NCI-H128 (cell line): ENCODE measurements at regions not wholly inside any gene's neighbourhood (a gene's known extent, or its start where the extent isn't known, plus 50 kb on each side); places are given as distances from the start of the nearest gene placed in this dataset.
"Not testable (repeated sequence)": the region's sequence is repeated elsewhere in the genome, so short reads cannot be mapped to it uniquely, and the experiment has no call there.

Source experiments
- DNase-seq: peaks from one replicate; lab custom pipeline; 2025; ENCODE audit not compliant: unreplicated experiment; lab: John Stamatoyannopoulos, UW

DNA sequence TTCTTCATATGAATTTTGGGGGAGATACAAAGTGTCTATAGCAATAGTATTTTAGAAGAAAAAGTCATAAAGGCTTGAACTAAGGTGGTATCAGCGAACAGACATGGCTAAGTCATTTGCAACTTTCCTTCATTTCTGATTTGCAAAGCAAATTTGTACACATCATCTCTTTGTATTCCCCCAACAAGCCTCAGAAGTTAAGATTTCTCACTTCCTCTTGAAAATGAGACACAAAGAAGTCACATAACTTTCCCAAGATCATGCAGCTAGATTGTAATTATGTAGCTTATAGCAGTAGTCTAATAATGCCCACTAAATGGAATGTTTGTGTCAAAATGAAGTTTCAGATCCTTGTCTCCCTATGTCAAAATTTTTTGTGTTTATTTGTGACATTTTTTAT lies 709.8 kb upstream of the HS3ST1 start:
- no peak for DNase-seq

DNA sequence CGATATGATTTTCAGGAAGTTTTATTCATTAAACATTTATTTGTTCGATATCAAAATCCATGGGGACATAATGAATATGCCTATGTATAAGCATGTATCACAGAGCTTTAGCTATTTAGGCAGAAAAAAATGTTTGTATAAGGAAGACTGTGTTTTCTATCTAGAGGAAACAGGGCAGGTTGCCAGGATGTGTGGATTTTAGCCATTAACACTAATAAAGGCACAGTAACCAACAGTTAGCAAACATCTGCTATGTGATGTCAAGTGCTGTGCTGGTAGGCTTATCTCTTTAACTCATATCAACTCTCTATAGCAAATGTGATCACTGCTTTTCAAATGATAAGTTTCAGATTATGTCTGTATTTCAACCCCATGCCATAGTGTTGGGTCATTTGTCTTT lies 708.9 kb upstream of the HS3ST1 start:
- no peak for DNase-seq

DNA sequence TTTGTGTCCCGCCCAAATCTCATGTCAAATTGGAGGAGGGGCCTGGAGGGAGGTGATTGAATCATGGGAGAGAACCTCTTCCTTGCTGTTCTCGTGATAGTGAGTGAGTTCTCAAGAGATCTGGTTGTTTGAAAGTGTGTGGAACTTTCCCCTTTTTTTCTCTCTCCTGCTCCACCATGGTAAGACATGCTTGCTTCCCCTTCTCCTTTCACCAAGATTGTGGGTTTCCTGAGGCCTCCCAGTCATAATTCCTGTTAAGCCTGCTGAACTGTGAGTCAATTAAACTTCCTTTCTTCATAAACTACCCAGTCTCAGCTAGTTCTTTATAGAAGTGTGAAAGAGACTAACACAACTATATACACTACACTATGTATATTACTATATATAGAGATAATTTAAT lies 697.8 kb upstream of the HS3ST1 start:
- no peak for DNase-seq

DNA sequence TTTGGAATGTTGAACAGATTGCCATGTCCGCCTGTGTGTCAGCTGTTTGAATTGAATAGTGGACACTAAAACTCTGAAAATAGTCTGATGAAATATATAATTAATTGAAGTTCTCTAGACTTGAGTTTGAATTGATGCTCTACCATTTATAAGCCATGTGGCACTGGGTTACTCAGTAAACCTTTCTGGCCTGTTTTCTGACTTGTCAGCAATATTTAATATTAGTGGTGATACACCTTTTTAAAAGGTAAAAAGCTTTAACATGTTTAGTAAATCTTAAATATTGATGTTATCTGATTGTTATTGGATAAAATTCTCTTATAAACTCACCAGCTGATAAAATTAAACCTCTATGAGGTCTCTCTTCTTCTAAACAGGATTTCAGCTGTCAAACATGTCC lies 695.4 kb upstream of the HS3ST1 start:
- no peak for DNase-seq

DNA sequence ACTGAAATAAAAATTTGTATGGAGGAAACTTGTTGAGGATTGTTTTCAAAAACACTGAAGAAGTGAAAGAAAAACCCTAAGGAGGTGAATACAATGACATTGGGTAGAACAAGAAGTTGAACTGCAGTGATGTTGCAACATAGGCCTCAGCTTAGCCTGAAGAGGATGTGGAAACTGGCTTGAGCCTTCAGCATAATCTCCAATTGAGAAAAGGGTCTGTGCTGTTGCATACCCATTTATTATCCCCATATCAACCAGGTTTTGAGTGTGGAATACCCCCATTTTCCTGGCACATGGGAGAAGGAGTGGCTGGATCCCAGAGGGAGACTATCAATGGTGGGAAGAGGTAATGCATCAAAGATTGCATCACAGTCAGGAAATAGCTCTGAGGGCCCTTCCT lies 695.0 kb upstream of the HS3ST1 start:
- no peak for DNase-seq

DNA sequence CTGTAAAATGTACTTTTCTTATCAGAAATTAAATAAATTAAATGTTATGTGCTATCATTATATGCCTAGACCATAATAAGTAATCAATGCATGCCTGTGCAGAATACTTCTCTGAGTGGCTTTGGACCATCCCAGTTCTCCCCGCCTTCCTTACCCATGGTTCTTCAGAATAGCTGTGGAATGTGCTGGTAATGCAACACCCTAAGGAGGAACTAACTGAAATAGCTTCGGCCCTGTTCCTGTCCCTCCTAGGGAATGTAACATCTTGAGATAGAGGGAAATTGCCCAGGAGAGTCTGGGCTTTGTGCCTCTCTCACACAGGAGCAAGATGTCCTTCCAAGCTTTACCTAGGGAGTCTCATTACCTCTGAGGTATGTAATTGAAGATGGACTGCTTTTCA lies 693.6 kb upstream of the HS3ST1 start:
- no peak for DNase-seq

DNA sequence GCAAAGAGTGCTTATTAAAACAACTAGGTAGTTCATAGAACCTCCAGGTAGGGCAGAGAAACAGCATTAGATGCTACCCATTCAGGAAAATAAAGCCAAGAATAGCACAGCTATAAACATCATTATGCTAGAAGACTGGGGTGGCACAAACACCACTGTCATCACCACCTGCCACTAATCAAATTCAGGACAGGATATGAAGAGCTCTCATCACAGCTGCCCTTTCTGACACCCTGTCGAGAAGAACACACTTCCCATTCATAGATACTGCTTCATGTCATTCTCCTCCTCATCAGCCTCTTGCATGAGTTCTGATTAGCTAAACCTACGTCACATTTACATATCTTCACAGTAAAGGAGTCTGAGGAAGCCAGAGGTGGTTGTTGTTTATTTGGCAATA lies 692.3 kb upstream of the HS3ST1 start:
- DNase-seq = no peak

DNA sequence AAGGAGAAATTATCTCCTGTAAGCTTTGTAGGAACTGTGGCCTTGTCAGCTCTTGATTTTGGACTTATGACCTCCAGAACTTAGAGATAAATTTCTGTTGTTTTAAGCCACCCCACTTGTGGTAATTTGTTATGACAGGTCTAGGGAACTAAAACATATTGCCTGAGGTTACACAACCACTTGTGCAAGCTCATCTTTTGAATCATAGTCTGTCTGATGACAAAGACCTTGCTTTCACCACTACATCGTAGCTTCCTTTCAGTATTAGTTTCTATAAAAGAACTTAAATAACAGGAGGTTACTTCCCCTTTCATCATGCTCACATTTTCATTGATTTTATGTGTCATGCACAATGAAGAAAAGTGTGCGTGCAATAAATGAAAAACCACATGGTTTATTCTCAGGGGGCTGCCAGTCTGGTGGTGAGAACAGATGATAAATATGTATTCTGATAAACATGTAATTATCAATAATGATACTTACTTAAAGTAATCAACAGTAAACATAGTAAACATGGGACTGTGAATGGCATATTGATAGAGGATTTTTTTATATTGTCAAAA lies 690.0 kb upstream of the HS3ST1 start:
- DNase-seq = no peak

DNA sequence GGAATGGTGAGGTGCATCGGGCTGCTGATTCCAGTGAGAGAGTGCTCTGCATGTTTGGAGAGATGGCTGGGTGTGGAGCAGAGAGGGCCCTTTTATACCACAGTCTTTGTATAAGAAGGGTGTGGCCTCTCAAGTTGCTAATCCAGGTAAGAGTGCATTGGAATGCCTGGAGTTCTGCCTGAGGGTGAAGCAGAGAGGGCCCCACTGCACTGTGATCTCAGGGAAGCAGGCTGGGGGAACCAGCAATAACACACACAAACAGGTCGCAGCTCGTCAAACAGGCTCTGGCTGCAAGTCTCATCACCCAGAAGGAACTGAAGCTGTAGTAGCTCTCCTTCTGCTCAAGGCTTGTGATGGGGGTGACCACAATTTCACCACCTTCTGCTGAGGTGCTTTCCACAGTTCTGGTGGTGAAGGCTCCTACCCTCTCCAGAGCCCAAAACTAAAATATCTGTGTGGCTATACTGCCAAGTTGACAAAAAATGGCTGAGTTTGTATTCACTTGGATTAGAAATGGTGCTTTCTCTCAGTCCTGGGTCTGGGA lies 687.4 kb upstream of the HS3ST1 start:
- DNase-seq = no peak

DNA sequence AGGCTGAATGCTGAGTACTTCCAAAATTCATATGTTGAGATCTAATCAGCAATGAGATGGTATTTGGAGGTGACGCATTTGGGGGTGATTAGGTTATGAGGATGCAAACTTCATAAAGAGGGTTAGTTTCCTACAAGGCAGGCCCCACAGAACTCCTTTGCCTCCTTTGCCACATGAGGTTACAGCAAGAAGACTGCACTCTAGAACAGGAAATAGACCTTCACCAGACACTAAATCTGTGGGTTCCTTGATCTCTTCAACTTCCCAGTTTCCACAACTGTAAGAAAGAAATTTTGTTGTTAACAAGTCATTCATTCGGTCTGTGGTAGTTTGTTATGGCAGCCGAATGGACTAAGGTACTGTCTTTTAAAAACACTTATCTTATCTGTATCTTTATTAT lies 681.9 kb upstream of the HS3ST1 start:
- no peak for DNase-seq

DNA sequence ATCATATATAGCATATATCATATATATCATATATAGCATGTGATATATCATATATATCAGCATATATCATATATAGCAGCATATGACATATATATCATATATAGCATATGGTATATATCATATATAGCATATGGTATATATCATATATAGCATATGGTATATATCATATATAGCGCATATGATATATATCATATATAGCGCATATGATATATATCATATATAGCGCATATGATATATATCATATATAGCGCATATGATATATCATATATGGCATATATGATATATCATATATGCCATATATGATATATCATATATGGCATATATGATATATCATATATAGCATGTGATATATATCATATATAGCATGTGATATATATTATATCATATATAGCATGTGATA lies 680.4 kb upstream of the HS3ST1 start:
- DNase-seq = not testable (repeated sequence)

DNA sequence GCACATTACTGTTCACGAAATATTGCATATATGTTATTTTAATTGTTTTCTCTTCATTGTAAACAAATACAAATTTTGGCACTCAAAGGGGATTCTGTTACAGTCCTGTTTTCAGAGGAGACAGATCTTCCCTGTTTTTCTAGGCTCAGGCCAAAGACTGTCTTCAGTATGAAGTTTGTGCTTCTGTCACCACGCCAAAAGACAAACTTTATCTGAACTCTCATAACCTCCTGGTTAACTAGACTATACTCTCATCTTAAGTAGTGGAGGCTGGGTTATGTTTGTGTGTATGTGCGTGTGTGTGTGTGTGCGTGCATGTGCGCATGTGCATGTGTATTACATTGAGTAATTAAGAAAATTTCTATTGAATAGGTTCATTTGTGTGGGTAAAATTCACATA lies 676.8 kb upstream of the HS3ST1 start:
- DNase-seq = no peak

DNA sequence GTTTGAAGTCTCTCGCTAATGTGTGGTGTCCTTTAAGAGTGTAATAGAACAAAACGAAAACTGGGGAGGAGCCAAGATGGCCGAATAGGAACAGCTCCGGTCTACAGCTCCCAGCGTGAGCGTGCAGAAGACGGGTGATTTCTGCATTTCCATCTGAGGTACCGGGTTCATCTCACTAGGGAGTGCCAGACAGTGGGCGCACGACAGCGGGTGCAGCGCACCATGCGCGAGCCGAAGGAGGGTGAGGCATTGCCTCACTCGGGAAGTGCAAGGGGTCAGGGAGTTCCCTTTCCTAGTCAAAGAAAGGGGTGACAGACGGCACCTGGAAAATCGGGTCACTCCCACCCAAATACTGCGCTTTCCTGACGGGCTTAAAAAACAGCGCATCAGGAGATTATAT lies 661.2 kb upstream of the HS3ST1 start:
- DNase-seq = not testable (repeated sequence)

DNA sequence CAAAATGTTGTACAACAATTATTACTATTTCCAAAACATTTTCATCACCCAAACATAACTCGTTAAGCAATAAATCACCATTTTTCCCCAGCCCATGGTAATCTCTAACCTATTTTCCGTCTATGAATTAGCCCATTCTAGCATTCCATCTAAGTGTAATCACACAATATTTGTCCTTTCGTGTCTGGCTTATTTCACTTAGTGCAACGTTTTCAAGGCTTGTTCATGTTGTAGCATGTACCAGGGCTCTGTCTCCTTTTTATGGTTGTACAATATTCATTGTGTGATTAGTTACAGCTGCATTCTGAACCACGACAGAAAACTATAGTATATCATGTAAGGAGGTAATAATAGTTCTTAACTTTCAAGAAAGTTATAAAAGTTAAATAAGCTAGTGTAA lies 656.0 kb upstream of the HS3ST1 start:
- no peak for DNase-seq

DNA sequence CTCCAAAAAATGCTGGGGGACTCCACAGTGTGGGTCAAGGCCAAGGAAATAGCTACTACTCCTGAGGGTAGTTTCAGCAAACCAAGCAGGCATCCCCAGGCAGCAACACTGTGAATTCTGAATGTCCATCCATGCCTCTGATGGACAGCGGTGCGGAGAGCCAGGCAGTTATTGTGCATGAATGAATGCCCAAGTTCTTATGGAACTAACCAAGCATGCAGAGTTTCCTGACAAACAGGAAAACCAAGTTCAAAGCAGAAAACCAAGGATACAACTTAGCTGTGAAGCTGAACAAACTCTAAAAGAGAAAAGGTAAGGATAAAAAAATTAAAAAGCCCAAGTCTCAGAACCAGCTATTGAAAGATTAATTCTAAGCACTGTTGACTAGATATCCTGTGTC lies 642.6 kb upstream of the HS3ST1 start:
- DNase-seq = no peak

DNA sequence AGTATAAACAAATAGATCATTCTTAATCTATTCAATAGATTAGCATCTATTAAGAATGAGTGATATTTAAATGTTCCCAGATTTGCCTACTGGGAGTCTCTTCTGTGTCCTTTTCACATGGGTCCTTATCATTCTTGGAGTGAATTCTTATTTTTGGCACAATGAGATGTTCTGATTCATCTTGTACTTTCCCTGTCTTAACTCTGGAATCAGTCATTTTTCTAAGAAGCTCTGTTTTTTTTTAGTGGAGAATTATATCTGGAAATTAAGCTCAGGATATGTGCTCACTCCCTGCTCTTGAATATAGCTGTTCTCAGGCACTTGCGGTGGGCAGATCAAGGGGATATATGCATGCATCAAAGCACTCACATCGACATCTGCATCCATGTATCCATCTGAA lies 625.3 kb upstream of the HS3ST1 start:
- no peak for DNase-seq

DNA sequence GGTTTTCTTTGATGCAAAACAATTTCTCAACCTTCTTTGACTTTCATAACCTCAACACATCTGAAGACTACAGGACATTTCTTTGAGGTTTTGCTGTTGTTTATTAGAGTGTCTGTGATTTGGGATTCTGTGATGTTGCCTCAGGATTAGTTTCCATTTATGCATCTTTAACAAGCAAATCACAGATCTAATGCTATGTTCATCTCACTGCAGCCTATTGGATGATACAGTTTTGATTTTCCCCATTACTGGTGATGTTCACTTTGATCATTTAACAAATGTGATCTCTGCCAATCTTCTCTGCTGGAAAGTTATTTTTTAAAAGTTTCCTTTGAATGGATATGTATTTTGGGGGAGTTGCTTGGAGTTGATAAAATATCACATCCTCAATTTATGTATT lies 624.9 kb upstream of the HS3ST1 start:
- DNase-seq = no peak

DNA sequence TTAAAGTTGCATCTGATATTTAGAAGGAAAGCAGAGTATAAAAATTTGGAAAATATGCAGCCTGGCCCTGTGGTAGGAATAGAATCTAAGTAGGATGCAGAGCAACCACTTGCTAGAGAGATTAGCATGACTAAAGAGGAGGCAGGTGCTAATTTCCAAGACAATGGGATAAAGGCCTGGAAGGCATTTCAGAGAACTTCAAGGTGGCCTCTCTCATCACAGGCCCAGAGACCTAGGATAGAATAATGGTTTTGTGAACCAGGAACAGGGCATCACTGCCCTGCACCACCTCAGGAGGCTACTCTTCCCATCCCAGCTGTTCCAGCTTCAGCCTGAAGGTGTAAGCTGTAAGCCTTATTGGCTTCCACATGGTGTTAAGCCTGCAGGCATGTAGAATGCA lies 621.7 kb upstream of the HS3ST1 start:
- DNase-seq = no peak

DNA sequence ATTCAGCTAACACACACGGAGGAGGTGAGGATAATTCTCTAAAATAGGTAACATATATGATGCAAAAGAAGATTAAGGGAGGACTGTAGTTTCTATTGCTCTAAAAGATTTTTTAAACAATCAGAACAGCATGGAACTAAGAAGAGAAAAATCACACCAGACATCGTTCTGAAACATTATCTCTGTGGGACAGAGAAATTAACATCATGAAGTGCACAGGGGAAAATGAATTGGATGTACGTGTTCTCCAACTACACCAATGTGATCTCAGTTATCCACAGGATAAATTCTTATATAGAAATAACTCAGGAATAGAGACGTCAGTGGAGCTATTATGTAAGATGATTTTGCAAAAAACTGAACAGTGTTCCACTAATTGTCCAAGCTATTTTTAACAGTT lies 614.1 kb upstream of the HS3ST1 start:
- DNase-seq = no peak

DNA sequence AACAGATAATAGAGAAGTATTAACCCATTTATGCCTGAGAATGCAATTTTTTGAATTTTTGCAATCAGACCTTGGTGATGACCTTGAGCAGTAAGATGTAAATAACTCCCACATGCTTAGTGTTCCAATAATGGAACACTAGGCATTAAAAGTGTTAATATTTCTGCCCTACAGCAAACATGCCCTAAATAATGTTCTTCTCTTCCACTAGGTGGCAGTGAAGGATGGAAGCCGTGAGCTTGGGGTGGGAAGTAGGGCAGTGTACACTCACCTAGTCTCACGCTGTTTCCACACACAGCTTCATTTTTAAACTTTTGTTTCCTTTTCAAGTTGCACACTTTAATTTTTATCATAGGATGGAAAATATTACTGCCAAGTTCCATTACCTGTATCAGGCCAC lies 613.1 kb upstream of the HS3ST1 start:
- no peak for DNase-seq

DNA sequence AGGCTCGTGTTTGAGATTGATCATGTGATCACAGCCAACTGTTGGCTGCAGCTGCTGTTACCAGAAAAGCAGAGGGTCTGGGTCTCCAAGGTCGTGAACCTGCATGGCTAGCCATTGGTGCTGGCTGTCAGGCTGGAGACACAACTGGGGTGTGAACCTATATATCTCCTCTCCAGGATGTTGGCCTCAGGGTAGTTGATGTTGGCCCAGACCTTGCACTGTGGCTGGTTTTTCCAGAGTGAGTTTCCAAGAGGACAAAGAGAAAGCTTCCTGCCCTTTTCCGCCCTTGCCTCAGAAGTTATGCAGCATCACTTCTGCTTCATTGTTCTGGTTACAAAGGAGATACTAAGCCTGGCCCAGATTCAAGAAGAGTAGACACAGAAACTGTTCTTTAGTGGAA lies 607.8 kb upstream of the HS3ST1 start:
- DNase-seq = no peak

DNA sequence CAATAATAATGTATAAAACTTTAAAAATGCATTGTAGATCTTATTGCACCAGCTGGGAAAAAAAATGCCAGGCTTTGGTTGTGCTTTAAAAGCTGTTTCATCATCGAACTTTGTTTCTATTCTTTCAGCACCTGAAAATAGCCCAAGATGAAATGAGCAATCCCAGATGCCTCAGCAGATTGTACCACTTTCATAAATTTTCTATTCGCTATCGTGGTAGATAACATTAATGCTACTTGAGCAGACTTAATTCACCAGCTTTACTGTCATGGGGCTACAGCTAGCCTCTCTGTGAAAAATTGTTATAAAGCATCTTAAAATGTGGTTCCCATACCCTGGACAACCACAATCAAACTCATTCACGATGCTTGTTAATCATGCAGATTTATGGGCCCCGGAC lies 599.6 kb upstream of the HS3ST1 start:
- no peak for DNase-seq

DNA sequence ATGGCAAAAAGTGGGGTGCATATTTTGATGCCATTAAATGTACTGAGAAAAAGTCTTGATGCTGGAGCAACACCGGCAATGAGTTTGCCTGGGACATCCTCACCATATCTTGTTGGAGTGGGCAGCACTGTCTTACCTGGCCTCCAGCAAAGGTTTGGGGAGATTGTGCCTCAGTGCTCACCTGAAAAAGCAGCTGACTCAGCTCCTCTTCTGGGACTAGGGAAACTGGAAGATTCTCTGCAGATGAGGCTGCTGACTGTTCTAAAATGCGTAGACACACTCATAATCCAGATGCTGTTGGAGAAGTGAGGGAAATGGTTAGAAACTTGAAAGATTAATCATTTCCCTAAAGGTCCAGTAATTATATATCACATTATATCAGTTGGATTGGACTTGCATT lies 593.7 kb upstream of the HS3ST1 start:
- no peak for DNase-seq

DNA sequence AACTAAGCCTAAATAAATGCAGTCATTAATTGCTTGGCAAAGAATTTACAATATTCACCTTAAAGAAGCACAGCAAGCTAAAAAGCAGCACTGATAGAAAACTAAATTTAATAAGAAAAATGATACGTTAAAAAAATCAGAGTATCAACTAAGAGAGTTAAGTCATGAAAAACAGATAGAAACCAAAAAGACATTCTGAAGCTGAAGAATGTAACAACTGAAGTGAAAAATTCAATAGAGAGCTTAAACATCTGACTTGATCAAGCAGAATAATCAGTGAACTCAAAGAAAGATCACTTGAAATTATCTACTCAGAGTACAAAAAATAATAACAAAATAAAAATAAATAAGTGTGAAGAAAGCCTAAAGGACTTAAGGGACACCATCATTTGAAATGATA lies 588.0 kb upstream of the HS3ST1 start:
- no peak for DNase-seq
